ENCODE measurements at regions not wholly inside any gene's neighbourhood (a gene's known extent, or its start where the extent isn't known, plus 50 kb on each side); places are given as distances from the start of the nearest gene placed in this dataset.
"Not testable (repeated sequence)": the region's sequence is repeated elsewhere in the genome, so short reads cannot be mapped to it uniquely, and the experiment has no call there.

DNA sequence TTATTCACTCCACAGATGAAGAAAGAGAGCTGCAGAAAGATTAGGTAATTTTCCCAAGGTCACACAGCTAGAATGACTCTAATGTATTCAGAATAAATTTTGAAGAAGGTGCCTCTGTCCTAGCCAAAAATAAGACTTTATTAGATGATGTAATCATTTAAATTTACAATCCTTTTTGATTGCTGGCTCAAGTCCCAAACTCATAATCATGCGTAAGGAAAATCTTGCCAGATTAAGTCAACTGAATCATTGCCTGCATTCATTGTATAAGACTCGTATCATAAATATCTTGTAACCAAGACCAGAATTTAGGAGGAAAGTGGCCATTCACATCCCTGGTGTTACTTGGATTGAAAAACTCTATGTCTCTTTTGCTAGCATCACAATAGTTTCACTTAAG lies 53.1 kb upstream of the STK39 start:
- no peak for DNase-seq

DNA sequence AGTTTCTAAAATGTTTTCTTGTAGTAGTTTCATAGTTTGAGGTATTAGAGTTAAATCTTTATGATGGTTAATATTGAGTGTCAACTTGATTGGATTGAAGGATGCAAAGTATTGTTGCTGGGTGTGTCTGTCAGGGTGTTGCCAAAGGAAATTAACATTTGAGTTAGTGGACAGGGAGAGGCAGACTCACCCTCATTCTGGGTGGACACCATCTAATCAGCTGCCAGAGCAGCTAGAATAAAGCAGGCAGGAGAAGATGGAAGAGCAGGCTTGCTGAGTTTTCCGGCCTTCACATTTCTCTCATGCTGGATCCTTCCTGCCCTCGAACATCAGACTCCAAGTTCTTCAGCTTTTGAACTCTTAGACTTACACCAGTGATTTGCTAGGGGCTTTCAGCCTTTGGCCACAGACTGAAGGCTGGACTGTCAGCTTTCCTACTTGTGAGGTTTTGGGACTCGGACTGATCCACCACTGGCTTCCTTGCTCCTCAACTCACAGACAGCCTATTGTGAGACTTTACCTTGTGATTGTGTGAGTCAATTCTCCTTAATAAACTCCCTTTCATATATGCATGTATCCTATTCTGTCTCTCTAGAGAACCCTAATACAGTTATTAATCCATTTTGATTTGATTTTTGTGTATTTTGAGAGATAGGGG lies 56.8 kb upstream of the STK39 start:
- no peak for DNase-seq

DNA sequence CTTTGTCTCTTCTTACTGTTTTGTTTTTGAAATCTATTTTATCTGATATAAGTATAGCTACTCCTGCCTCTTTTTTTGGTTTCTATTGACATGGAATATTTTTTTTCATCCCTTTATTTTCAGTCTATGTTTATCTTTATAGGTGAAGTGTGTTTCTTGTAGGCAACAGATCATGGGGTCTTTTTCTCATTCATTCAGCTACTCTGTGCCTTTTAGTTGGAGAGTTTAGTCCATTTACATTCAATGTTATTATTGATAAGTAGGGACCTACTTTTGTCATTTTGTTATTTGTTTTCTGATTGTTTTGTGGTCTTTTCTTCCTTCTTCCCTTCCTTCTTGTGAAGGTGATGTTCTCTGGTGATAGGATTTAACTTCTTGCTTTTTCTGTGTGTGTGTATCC lies 60.0 kb upstream of the STK39 start:
- no peak for DNase-seq

DNA sequence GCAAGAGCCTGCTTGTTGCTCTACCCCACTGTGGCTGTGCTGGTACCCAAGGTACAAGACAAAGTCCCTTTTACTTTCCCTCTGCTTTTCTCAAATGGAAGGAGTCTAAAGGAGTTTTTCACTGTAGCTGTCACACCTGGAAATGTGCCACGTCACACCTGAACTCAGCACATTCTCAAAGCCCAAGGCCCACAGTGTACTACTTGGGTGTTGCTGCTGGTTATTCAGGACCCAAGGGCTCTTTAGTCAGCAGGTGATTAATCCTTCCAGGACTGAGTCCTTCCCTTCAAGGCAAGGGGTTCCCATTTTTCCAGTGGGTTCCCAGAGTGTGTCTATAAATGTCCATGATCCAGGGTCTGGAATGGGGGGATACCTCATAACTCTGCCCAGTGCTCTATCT lies 63.2 kb upstream of the STK39 start:
- DNase-seq = no peak

DNA sequence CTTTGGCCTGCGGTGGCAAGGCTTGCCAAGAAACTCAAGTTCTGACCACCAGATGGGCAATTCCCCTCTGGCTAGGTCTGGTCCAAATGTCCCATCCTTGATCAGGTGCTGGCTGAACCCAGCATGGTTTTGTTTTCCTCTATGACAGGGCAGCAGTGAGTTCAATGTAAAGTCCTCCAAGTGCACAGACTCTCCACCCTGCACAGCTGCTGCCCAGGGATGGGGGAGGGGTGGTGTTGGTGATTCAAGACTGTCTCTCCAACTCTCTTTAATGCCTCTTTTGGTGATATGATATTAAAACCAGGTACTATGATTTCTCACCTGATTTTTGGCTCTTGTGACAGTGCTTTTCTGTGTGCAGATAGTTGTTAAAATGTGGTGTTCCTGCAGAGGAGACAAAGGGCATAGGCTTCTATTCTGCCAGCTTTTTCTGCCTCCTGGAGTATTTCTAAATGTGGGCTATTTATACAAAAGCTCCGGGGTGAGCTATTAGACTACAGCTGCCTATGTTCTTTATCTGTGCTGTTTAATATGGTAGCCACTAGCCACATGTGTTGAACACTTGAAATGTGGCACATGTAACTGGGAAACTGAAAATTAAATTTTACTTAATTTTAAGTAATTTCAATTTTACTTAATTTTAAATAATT lies 64.0 kb upstream of the STK39 start:
- no peak for DNase-seq

DNA sequence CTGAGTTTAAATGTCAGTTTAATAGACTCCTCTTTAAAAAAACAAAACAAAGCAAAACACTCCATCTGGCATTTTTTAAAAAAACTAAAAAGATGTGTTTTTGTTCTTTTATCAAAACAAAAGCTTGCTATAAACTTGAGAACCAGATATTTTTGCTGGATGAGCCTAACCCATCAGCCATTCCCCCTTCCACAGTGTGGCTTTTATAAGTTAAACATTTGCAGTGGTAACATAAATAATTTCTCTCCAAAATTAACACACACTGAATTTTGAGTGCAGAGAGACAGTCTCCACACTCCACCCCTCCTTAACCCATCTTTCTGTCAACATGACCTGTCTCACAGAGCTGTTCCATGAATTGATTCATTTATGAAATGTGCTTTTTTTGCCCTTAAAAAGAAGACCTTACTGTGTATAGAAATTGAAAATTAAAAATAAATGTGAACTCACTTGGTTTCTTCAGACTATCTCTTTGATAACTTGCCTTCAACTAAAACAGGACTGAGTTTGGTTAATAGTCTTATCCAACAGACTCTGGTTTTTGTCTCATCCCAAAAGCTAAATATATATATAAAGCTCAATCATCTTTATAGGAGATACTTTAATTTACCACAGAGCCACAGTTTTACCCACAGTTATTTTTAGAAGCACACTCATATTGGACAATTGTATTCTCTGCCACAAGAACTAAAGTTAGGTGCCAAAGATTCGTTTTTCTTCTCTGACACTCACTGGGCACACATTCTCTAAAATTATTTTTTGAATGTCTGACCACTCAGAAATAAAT lies 64.8 kb upstream of the STK39 start:
- DNase-seq = no peak

DNA sequence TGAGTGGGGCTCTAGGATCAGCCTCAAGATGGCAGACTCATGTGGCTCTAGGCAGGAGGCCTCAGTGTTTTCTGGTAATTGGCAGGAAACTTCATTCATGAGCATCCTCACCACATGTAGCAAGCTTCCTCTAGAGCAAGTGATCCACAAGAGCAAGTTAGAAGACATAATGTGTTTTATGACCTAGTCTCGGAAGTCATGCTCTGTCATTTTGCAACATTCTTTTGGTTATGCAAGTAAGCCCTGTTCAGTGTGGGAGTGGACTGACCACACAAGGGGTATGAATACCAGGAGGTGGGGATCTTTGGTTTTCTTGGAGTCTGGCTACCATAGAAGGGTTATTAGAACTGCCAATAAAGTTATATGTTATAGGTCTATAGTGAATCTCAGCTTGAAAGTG lies 66.8 kb upstream of the STK39 start:
- DNase-seq = no peak

DNA sequence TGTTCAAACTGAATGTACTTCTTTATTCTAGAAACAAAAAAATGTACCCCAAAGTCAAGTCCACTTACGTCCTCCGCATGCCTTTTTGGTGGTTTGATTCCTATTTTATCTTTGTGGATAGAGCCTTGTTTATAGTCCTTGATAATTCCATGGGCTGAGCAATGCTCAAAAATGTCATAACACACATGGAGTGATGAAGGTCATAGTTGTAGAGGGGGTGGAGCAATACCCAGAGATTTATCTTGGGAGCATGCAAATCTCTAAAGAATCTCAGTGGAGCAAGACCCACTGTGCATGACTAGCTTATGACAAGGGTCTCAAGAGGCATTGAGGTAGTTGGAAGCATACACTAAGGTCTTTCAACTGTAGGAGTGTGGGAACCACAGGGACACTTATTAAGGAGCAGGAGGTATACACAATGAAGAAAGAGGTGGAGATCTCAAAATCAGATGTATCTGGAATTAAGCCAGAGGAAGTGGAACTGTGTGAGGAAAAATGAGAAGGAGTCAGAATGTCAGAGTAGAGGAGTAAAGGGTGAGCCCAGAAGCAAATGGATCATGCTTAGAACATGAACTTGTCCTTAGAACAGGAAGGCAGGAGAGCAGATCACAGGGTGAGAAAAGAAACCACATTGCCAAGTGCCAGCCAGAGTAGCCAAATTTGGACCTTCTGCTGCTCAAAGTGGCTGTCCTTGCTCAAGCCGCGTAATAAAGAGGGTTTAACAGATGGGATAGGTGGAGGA lies 68.1 kb upstream of the STK39 start:
- DNase-seq = no peak

DNA sequence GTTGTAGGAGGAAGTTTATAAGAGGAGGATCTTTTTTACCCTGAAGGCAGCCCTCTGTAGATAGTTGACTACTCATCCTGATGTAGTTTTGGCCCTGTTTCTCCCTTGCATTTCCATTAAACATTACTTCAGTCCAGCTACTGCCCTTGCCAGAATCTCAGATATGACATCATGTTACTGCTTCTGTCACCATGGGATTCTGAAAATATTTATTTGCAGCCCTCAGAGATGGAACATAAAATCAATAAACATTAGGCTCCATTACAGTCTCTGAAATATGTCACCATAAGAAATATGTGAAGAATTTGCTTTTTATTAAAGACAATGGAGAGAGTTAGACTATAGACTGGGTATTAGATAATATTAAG lies 68.7 kb upstream of the STK39 start:
- no peak for DNase-seq

DNA sequence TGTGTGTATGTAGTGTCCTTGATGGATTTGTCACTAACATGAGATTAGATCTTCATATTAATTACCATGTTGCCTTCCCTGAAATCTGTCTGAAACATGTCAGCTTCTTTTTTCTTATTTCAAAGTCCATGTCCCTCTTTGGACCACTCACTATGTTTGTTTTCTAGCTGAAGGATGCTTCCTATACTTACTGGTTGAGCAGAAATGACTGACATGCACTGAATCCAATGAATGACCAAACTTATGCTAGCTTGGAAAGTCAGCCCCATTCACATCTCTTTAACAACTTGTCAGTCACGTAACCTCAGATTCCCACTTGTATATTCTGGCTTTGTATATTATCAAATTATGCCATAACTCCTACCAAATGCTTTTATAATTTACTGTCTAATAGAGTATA lies 69.9 kb upstream of the STK39 start:
- DNase-seq = no peak

DNA sequence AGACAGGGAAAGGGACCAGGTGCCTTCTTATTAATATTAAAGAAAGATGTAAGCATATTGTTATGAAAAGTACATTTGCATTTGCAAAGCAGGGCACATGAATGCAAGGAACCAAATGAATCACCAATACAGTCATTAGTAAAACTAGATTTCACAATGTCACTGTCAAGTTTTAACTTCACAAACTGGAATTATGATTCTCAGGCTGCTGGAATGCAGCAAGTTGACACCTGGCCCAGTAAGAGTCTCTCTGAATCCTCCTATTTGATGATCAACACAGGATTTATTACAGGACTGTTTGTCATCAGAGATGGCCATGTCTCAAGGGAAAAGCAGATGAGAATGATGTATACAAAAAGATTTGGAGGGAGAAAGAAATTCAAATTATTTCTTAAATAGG lies 72.9 kb upstream of the STK39 start:
- no peak for DNase-seq

DNA sequence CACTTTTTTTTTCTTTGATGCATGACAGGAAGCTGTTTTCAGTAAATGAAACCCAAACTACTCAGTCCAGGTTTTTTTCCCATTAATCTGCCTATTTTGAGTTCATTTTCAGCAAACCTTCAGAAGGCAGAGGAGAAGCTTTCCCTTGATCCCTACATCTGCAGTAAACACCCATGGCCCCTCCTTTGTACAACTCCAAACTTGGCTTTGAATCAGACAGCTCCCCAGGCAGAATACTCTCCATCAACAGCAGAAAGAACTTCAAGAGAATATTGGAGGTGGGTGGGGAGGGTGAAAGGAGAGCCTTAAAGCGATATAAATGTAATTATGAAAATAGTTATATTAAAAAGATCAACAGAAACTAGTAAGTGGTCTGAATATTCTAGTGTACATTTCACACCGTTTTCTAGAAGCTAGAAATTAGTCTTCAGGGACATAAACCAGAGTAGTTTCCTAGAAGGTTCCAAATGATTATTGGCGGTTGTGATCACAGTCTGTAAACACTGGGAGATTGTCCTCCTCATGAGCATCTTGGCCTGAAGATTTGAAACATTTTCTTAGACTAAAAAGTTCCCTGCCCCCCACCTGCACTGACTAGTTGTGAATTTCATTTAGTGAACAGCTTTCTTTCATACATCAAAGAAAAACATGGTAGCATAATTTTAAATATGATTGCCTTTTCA lies 75.1 kb upstream of the STK39 start:
- no peak for DNase-seq

DNA sequence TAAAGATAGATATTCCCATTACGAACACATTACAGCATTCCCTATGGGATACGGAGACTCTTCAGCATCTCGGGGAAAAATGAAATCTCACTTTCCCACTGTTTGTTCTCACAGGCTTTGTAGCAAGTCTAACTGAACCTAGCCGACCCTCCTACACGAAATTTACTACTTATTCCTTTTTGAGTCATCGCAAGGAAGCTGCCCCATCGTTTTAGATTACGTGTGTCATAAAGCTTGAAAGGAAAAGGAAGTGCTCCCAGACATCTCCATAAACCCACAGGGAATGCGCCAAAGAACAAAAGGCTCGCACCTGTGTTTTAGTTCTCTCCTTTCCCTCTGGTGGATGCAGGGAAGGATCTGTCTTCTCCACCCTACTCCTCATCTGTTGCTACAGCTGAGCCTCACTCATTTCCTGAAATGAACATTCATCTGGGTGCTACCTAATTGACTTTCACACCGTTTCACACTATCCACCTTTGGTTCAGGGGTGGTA lies 76.2 kb upstream of the STK39 start:
- no peak for DNase-seq

DNA sequence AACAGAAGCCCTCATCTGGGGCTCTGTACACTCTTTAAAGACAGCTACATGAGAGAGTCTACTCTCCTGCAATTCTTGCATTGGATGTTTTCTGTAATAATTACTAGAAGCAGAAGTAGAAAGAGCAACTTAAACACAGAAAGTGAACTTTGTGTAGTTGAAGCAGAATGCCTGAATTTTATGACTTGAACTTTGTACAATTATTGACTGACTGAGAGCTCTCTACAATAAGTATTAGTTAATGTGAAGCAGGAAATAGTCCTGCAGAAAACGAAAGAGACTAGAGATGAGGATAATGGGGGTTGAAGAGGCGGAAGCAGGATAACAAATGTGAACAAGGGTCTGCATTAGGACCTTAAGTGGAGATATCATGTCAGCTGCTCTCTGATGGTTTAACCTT lies 79.2 kb upstream of the STK39 start:
- DNase-seq = no peak

DNA sequence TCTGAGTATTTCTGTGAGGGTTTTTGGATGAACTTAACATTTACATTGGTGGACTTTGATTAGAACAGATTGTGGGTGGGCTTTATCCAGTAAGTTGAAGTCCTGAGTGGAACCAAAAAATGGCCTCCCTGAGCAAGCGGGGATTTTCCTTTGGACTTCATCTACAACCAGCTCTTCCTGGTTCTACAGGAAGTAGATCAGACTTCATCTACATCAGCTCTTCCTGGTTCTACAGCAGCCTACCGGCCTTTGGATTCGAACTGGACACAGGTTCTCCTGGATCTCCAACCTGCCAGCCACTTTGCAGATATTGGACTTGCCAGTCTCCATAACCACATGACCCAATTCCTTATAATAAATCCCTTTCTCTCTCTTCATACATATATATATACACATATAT lies 79.9 kb upstream of the STK39 start:
- DNase-seq = no peak

DNA sequence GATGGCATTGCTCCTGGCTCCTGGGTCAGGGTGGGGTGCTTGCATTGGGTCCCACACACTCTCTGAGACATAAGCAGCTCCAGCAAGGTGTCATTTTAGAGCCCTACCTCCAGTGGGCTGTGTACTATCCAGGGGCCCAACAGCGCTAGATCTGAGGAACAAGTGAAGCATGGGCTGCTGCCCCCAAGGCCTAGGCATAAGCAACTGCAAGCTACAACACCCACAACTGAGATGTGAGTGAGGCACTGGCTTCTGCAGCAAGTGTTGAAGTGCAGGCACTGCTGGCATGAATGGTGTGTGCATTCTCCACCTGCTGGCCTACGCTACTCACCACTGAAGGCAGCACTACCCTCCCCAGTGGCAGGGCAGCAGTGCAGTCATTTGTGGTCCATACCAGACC lies 81.0 kb upstream of the STK39 start:
- no peak for DNase-seq

DNA sequence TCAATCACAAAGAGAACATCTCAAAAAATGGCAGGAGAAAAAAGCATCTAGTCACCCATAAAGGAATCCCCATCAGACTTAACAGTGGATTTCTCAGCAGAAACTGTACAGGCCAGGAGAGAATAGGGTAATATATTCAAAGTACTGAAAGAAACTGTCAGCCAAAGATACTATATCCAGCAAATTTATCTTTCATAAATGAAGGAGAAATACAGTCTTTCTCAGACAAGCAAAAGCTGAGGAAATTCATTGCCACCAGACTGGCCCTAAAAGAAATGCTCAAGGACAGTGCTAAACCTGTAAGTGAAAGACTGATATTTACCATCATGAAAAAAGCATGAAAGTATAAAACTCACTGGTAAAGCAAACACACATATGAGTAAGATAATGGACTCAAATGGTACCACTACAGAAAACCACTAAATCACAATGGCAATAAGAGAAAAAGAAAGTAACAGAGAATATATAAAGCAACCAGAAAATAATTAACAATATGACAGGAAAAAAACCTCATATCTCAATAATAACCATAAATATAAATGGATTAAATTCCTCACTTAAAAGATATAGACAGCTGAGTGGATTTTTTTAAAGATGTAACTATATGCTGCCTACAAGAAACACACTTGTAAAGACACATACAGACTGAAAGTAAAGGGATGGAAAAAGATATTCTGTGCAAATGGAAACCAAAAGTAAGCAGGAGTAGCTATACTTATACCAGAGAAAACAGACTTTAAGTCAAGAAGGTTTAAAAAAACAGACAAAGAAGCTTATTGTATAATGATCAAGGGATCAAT lies 83.4 kb upstream of the STK39 start:
- DNase-seq = no peak

DNA sequence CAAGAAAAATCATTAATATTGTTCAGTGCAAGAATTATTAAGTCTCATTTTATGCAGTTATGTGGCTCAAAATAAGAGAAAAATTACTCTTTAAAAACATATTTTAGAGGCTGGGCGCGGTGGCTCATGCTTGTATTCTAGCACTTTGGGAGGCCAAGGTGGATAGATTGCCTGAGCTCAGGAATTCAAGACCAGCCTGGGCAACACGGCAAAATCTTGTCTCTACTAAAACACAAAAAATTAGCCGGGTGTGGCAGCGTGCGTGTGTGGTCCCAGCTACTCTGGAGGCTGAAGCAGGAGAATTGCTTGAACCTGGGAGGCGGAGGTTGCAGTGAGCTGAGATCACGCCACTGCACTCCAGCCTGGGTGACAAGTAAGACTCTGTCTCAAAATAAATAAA lies 87.9 kb upstream of the STK39 start:
- DNase-seq = not testable (repeated sequence)

DNA sequence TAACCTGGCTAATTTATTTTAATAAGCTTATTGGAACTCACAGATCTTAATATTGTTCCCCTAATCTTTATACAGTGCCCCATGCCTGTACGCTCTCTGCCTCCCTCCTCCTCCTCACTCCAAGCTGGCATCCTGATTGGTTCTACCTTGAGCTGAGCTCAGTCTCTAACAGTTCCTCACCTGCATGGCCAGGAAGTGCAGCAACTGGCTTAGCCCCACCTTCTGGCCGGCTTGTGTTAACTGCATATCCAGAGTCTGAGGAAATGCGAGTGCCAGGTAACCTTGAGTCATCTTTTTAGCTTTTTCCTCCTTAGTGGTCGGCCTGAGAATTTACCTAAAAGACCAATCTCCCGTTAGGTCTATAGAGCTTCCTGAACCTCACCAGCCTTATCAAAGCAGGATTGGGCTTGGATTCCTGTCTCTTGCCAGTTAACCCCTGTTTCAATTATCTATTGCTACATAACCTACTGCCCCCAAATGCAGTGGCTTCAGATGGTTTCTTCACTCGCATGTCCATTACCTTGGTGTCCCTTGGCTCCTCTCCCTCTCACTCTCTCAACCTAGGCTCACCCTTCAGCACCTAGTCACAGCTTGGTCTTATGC lies 89.5 kb upstream of the STK39 start:
- peak; percentile 70 for DNase-seq

DNA sequence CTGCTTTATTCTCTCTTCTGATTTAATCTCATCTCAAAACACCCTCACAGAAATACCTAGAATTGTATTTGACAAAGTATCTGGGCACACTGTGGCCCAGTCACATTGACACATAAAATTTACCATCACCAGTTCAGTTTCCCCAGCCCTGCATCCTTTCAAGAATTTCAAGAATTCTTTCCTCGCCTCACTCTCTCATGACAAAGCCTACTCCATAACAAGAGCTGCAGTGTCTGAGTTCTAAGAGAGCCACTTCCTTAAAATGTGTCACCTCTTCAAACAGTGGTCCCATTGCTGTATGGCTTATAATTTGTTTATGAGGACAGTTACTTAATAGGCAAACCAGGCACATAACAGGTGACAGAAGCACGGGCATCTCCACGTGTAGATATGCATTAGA lies 90.9 kb upstream of the STK39 start:
- DNase-seq = no peak

DNA sequence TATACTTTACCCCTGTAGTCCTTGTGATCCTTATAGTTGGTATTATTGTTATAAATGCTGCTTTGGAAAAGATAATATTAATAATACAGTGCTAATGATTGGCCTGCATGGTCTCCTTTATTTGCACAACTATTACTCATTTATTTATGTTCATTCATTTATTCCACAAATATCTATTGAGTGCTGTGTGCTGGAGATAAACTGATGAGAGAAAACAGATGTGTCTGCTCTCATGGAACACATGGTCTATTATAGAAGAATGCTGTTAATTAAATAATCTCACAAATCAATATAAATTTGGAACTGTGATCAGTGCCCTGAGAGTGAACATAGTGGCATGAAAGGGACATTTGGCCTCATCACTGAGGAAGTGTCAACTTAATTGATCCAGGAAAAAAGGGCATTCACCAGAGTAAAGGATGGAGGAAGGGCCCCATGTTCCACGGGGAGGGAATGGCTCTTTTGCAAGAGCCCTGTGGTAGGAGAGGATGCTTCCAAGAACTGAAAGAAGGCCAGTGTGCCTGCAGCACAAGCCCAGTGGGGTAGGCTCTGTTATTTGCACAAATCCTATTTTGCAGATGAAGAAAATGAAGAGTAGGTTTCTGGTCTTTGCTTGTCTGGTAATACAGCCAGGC lies 91.5 kb upstream of the STK39 start:
- no peak for DNase-seq

Measured in CD4-positive, alpha-beta T cell treated with Interleukin-6 for 4 hours (primary cell).